CD4-positive, alpha-beta T cell treated with Interleukin-6 for 4 hours (primary cell): ENCODE measurements at regions not wholly inside any gene's neighbourhood (a gene's known extent, or its start where the extent isn't known, plus 50 kb on each side); places are given as distances from the start of the nearest gene placed in this dataset.

Experiments used
- DNase-seq: peaks from one replicate; pipeline ENCODE4 v3.0.0-alpha.2; 2020; ENCODE audit warnings: mixed read lengths

DNA sequence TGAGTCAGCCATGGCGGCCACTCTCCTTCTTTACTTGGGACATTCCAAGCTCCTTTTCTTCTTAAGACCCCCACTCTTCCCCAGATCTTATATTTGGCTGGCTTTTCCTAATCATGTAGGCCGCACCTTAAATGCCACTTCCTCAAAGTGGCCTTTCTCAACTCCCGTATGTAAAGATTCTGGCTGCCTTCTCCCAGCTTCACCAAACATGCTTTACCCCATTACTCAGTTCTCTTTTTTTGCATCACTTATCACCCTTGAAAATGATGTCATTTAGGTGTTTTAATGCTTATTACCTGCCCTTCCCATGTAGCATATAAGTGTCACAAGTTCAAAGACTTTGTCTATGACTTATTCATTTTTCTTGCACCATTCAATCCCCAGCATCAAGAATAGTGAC lies 810.1 kb upstream of the CELF2 start:
- no peak for DNase-seq

DNA sequence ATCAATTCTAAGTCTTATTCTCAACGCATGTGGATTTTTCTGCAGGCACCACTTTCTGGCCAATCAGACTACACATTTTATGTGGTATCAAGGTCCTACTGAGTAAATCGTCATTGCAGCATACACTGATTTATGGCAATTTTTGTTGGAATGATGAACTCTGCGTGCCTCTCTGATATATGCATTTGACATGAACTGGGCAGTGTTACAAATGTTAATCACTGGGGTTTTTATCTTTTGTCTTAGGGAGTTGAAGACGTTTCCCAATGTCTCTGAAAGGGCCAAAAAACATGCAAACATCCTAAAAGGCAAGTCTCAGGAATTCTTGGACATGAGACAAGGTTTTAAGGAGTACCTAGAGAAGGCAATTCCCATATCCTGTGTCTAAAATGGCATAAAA lies 809.5 kb upstream of the CELF2 start:
- DNase-seq, result no peak

DNA sequence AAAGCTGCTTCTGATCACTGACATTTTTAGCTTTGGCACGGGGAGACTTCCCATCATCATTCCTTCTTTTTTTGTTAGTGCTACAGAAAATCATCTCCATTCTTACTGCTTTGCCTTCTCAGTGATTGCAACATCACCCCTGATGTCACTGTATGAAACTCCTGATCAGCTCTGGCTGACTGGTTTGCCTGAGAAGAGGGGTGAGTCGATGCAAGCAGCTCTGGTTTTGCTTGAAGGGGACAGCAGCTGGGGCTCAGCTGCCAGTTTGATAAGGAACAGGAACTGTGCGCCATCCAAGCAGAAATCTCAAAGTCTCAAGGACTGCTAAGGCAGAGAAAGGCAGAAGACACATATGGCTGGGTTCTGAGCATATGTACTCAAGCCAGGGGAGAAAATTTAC lies 808.5 kb upstream of the CELF2 start:
- no peak for DNase-seq

DNA sequence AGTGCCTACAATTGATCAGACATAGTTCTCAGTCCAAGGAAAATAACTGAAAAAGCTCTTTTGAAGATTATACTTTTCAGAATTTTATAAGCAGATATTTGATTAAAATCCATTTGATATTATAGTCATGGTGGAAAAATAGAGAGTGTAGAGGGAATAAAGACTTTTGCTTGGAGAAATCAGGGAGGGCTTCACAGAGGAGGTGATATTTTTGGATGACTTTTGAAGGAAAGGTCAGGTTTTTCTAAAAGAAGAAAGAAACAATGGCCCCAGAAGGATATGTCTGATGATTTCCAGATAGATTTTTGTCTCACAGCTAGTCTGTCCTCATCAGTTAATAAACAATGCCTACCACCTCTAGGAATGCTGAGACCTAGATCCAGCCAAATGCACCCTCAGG lies 806.3 kb upstream of the CELF2 start:
- no peak for DNase-seq

DNA sequence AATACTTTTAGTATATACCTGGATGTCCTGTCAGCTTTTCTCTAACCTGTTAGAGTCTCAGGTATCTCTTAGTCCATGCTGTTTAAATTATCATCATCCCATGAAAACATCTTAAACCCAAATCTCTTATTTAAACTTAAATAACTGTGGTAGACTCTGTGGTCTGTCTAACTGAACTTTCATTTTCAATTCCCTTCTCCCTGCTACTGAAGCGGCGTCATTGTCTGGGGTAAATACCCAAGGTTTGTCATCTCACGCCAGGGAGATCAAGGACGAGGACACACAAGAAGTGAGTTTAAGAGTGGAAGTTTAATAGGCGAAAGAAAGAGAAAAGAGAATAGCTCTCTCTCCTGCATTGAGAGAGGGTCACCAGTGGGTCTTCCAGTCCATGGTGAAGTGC lies 804.4 kb upstream of the CELF2 start:
- no peak for DNase-seq

- DNase-seq, result no peak
Measured at GRCh38 chr10:10222304-10222841, 795.3 kb upstream of the CELF2 start.

DNA sequence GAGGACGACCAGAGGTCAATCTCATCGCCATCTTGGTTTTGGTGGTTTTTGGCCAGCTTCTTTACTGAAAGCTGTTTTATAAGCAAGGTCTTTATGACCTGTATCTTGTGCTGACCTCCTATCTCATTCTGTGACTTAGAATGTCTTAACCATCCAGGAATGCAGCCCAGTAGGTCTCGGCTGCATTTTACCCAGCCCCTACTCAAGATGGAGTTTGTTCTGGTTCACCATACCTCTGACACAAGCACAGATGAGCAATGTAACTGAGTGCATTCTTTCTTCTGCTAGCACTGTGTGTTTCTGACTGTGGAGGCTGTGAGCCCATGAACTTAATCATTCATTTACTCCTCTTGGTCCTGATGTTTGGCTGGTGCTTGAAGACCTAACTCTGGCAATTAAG lies 794.5 kb upstream of the CELF2 start:
- no peak for DNase-seq

DNA sequence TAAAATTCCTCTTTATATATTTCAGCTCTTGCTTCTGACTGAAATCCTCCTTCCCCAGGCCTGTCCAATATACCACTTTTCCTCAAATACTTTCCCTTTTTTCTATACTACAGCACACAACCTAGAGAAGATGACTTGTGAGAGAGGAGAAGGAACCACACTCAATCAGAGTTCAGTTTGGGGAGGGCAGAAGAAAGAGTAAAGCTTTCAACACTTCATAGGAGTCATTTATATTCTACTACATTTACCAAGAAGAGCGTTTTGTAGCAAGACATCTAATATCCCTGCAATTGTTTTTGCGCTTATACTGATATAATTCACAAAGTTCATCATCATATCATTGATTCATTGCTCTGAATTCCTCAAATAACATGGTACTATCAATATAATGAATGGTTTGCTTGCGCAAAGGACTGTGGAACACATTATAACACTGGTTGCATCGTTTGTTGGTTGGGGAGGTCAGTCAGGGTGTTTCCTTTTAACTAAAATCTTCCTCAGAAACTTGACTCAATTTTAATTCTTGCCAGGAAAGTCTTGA lies 792.5 kb upstream of the CELF2 start:
- DNase-seq, result no peak

GRCh38 chr10:10233229-10233628 lies 784.4 kb upstream of the CELF2 start:
- DNase-seq, result no peak

GRCh38 chr10:10235003-10235402 lies 782.7 kb upstream of the CELF2 start:
- DNase-seq, result no peak

DNA sequence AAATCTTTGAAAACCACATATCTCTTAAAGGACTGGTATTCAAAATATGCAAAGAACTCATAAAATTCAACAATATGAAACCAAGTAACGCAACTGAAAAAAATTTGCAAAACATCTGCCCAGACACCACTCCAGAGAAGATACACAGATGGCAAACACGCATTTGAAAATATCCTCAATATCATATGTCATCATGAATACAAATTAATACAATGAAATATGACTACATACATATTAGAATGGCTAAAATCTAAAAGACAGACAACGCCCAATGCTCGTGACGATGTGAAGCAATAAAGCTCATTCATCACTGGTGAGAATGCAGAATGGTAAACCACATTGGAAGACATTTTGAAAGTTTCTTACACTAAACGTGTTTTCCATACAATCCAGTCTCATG lies 770.1 kb upstream of the CELF2 start:
- DNase-seq, result no peak

- DNase-seq, result no peak
Measured at GRCh38 chr10:10256860-10257259, 760.8 kb upstream of the CELF2 start.

GRCh38 chr10:10259013-10259412 lies 758.7 kb upstream of the CELF2 start:
- no peak for DNase-seq

DNA sequence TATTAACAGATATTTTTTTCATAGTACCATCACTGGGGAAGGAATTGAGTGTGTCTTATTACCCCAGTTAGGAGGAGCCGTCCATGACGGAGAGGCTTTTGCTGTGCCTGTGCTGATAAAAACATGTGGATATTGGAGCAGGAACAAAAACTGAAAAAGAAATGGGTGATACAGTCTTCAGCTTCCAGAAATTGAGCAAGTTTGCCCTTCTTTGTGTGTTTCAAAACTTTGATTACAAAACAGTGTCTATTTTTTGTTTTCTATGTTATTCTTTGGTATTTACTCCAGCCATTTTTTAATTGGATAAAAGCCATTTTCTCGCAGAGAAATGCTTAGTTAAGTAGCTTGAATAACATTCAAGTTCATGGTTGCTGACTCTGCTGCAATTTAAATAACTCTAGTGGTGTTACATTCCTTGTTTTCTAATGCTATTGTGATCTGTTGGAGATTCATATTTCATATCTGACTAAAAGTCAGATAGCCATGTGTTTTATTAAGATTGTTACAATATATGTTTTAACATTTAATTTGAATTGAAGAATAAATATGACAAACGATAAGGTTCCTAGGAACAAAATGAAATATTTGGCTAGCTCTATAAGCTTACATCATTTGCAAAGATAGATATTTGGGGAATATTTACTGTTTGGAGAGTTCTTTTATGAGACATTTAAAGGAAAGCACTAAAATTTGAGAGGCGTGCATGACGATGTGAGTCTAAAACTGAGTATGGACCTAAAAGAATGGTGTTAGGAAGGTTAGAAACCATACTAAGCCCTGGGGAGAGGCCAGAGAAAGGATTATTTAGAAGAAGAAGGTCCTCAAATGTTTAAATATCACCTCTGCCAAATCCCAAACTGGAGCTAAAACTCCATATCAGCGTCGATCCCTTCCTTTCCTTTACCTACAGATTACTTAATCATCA lies 747.3 kb upstream of the CELF2 start:
- DNase-seq, result no peak

- DNase-seq, result no peak
Measured at GRCh38 chr10:10271639-10272192, 746.0 kb upstream of the CELF2 start.

DNA sequence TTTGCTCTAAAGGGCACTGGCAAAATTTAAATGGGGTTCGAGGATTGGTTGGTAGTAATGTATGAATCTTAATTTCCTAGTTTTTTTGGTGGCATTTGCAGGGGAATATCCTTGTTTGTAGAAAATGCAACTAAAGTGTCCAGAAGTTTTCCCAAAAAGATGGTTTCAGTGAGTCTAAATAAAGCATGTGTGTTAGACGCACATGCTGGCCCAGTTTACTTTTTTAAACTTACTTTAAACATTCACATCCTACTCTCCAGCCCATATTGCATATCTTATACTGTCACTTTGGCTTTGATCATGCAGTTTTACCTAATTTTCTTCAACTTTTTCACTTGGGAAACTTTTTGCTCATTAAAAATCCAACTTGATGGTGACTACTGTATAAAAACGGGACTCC lies 744.0 kb upstream of the CELF2 start:
- no peak for DNase-seq

- no peak for DNase-seq
Measured at GRCh38 chr10:10279906-10280305, 737.8 kb upstream of the CELF2 start.

DNA sequence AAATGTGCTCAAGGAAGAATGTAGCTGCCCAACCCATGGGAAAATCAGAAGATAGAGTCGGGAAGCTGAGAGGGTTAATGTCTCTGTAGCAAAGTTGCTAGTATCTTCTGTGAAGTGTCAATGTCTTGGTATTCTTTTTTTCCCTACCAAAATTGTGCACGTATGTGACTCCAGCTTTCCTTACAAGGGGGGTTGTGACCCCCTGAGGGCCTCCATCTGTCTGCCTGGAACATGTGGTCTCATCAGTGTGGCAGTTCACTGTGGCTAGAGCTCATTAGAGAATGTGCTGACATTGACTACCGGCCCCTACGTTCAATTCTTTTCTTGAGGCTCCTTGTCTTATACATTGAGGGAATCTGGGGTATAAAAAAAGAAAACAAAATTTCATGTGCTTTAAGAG lies 725.2 kb upstream of the CELF2 start:
- no peak for DNase-seq

- no peak for DNase-seq
Measured at GRCh38 chr10:10293041-10293440, 724.6 kb upstream of the CELF2 start.

GRCh38 chr10:10293481-10293951 lies 724.2 kb upstream of the CELF2 start:
- no peak for DNase-seq

GRCh38 chr10:10294184-10294880 lies 723.3 kb upstream of the CELF2 start:
- no peak for DNase-seq

- DNase-seq, result no peak
Measured at GRCh38 chr10:10294881-10295529, 722.7 kb upstream of the CELF2 start.

- no peak for DNase-seq
Measured at GRCh38 chr10:10295537-10295936, 722.1 kb upstream of the CELF2 start.
